Breast epithelium (tissue), 4 donors: ENCODE measurements at regions not wholly inside any gene's neighbourhood (a gene's known extent, or its start where the extent isn't known, plus 50 kb on each side); places are given as distances from the start of the nearest gene placed in this dataset.

Source experiments
- DNase-seq, 2 donors: peaks; one replicate each; pipeline ENCODE4 v3.0.0-alpha.2; 2019; ENCODE audit warnings: low spot score in 2 of 2
- H3K27ac ChIP-seq, 2 donors: fragments of 200-600 bp; sonication (generic) in 1 of 2; one replicate each; pipeline ENCODE4 v1.5.1; 2016 to 2019; ENCODE audit warnings: mild to moderate bottlenecking in 1 of 2
- H3K27me3 ChIP-seq, 2 donors: fragments of 200-600 bp; sonication (generic) in 1 of 2; one replicate each; pipeline versions ENCODE4 v1.5.1 to v1.6.0; 2017 to 2019; ENCODE audit warnings: control low read depth in 1 of 2, mild to moderate bottlenecking in 1 of 2
- H3K36me3 ChIP-seq: fragments of 200-600 bp; one replicate; pipeline ENCODE4 v1.5.1; 2019
- H3K4me1 ChIP-seq, 2 donors: fragments of 200-600 bp; sonication (generic); one replicate each; pipeline ENCODE4 v1.5.1; 2016 to 2019; ENCODE audit warnings: control low read depth in 1 of 2
- H3K4me3 ChIP-seq, 3 donors: fragments of 200-600 bp; sonication (generic); 1 replicate in 2 of 3; 2 replicates in 1 of 3; pipeline ENCODE4 v1.5.1; 2016 to 2019; ENCODE audit warnings: mild to moderate bottlenecking in 3 of 3, moderate library complexity in 2 of 3
- H3K9me3 ChIP-seq, 2 donors: fragments of 200-600 bp; sonication (generic) in 1 of 2; one replicate each; pipeline ENCODE4 v1.5.1; 2016 to 2019; ENCODE audit warnings: control low read depth in 1 of 2
- CTCF ChIP-seq, 3 donors: fragments of 450-650 bp; IDR thresholded peaks; one replicate each; pipeline ENCODE4 v1.5.1; 2016 to 2017; ENCODE audit warnings: antibody characterized with exemption in 3 of 3, mild to moderate bottlenecking in 3 of 3, moderate library complexity in 3 of 3
- POLR2A ChIP-seq: fragments of 450-650 bp; IDR thresholded peaks from one replicate; pipeline ENCODE4 v1.6.1; 2016; ENCODE audit warnings: antibody characterized with exemption, mild to moderate bottlenecking, moderate library complexity
- POLR2AphosphoS5 ChIP-seq, 3 donors: sonication (generic); formaldehyde crosslinking; IDR thresholded peaks; one replicate each; pipeline ENCODE4 v1.6.1; 2017; ENCODE audit warnings: antibody characterized with exemption in 3 of 3
- intact Hi-C: fragments of 100-400 bp; cut with DNase I; formaldehyde crosslinking; loops from one replicate; pipeline ENCODE4 v1.15.1; 2023; ENCODE audit warnings: low total_unique reads

GRCh38 chr3:162195147-162195546 lies 698.5 kb downstream of the OTOL1 start:
- H3K4me1 ChIP-seq: no peaks in the 10 kb centered on the region
- TF ChIP-seq POLR2AphosphoS5 (IDR thresholded peaks at IDR 0.05) (no peak), POLR2A (no peak), CTCF (IDR thresholded peaks at IDR 0.05) (no peak)
- no peak overlapping the region for H3K27ac ChIP-seq
- H3K4me3 ChIP-seq: no peak overlapping the region
- intact Hi-C loops: no loop called here
- DNase-seq: no peak
- no peaks in the 10 kb centered on the region for H3K27me3 ChIP-seq
- H3K9me3 ChIP-seq: peaks cover 0 to 4% of the 10 kb centered on the region in 2 donors
- H3K36me3 ChIP-seq: no peaks in the 10 kb centered on the region

- TF ChIP-seq POLR2AphosphoS5 (IDR thresholded peaks at IDR 0.05): no peak
- no peak for DNase-seq
- H3K36me3 ChIP-seq: no peaks in the 10 kb centered on the region
- H3K4me3 ChIP-seq: no peak overlapping the region
- H3K4me1 ChIP-seq: no peaks in the 10 kb centered on the region
- H3K27ac ChIP-seq: no peak overlapping the region
- no peaks in the 10 kb centered on the region for H3K27me3 ChIP-seq
- intact Hi-C loops: no loop called here
- no peaks in the 10 kb centered on the region for H3K9me3 ChIP-seq
Observed at GRCh38 chr3:162196964-162197363, 700.4 kb downstream of the OTOL1 start.

GRCh38 chr3:162200836-162201235 lies 704.2 kb downstream of the OTOL1 start:
- H3K27me3 ChIP-seq: no peaks in the 10 kb centered on the region
- no peaks in the 10 kb centered on the region for H3K36me3 ChIP-seq
- no peaks in the 10 kb centered on the region for H3K9me3 ChIP-seq
- no peak for TF ChIP-seq CTCF (IDR thresholded peaks at IDR 0.05)
- no peak for TF ChIP-seq POLR2A
- TF ChIP-seq POLR2AphosphoS5 (IDR thresholded peaks at IDR 0.05): no peak
- H3K4me1 ChIP-seq: no peaks in the 10 kb centered on the region
- H3K4me3 ChIP-seq: no peak overlapping the region
- intact Hi-C loops: no loop called here
- H3K27ac ChIP-seq: no peak overlapping the region
- no peak for DNase-seq

GRCh38 chr3:162206648-162207047 lies 710.0 kb downstream of the OTOL1 start:
- Histone ChIP-seq H3K4me3 (no peak overlapping the region), H3K27ac (no peak overlapping the region), H3K27me3 (no peaks in the 10 kb centered on the region), H3K36me3 (no peaks in the 10 kb centered on the region), H3K4me1 (no peaks in the 10 kb centered on the region), H3K9me3 (no peaks in the 10 kb centered on the region)
- TF ChIP-seq POLR2AphosphoS5 (IDR thresholded peaks at IDR 0.05): no peak
- TF ChIP-seq CTCF (IDR thresholded peaks at IDR 0.05): no peak
- TF ChIP-seq POLR2A: no peak
- intact Hi-C loops: no loop called here
- no peak for DNase-seq

GRCh38 chr3:162211470-162211869 lies 714.9 kb downstream of the OTOL1 start:
- Histone ChIP-seq H3K27ac (no peak overlapping the region), H3K27me3 (no peaks in the 10 kb centered on the region), H3K4me1 (no peaks in the 10 kb centered on the region), H3K4me3 (no peak overlapping the region), H3K9me3 (no peaks in the 10 kb centered on the region), H3K36me3 (no peaks in the 10 kb centered on the region)
- DNase-seq: no peak
- intact Hi-C loops: no loop called here
- TF ChIP-seq POLR2A (no peak), POLR2AphosphoS5 (IDR thresholded peaks at IDR 0.05) (no peak), CTCF (IDR thresholded peaks at IDR 0.05) (no peak)

GRCh38 chr3:162213196-162213595 lies 716.6 kb downstream of the OTOL1 start:
- Histone ChIP-seq H3K4me3 (no peak overlapping the region), H3K9me3 (no peaks in the 10 kb centered on the region), H3K36me3 (no peaks in the 10 kb centered on the region), H3K27me3 (no peaks in the 10 kb centered on the region), H3K27ac (no peak overlapping the region), H3K4me1 (no peaks in the 10 kb centered on the region)
- TF ChIP-seq CTCF (IDR thresholded peaks at IDR 0.05) (no peak), POLR2AphosphoS5 (IDR thresholded peaks at IDR 0.05) (no peak), POLR2A (no peak)
- no peak for DNase-seq
- intact Hi-C loops: no loop called here
